NOMO-1 treated with DMSO at 0.1 percent for 48 hours (cell line): ENCODE measurements at regions not wholly inside any gene's neighbourhood (a gene's known extent, or its start where the extent isn't known, plus 50 kb on each side); places are given as distances from the start of the nearest gene placed in this dataset.
A peak's percentile ranks its signal among the peaks of the same experiment; 100 is the strongest.
"Not testable (repeated sequence)": the region's sequence is repeated elsewhere in the genome, so short reads cannot be mapped to it uniquely, and the experiment has no call there.

Experiments
- DNase-seq: peaks from one replicate; lab custom pipeline; 2025; ENCODE audit not compliant: unreplicated experiment; lab: John Stamatoyannopoulos, UW

DNA sequence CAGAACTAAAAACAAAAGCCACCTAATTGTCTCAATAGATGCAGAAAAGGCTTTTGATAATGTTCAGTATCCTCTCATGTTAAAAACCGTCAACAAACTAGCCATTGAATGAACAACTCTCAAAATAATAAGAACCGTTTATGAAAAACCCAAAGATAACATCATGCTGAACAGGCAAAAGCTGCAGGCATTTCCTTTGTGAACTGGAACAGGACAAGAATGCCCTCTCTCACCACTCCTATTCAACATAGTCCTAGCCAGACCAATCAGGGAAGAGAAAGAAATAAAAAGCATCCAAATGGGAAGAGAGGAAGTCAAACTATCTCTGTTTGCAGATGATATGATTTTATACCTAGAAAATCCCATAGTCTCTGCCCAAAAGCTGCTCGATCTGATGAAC is 179.6 kb upstream of the EDNRB start:
- DNase-seq = no peak

GRCh38 chr13:78096221-78096620 is 177.6 kb upstream of the EDNRB start:
- no peak for DNase-seq

DNA sequence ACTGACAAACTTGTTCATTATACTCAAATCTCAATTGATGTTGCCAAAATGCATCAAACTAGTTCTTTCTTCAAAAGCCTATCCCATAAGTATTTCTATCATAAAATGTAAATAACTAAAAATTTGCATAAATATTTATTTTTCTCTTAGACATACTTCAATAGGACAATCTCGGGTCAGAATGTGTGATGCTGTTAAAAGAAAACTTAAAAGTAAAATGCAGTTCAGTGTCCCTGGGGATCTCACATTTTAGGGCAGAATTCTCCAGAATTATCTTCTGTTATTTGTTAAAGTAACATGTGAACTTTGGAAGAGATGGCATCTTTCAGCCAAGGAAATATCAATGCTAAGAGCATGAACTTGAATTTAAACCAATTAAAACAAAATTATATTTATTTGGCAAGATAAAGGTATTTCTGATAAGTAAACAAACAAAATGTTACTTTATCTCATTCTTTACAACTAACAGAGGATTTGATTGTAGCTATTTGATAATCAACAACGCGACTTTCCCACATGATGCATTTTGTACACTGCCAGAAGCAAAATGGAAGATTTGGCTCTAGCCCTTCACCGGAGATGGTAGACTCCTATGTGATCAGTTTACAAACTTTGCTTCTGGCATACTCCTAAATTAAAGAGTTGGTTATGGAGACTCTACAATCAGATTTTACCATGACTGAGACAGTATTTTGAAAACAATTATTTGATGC is 169.5 kb upstream of the EDNRB start:
- no peak for DNase-seq

- peak; percentile 57 for DNase-seq
These were observed 167.0 kb upstream of the EDNRB start for GRCh38 chr13:78085434-78086225.

GRCh38 chr13:78084401-78084800 is 165.8 kb upstream of the EDNRB start:
- DNase-seq = no peak

GRCh38 chr13:78078168-78078567 is 159.5 kb upstream of the EDNRB start:
- no peak for DNase-seq

- DNase-seq = no peak
These were observed 148.7 kb upstream of the EDNRB start for GRCh38 chr13:78067290-78067689.

DNA sequence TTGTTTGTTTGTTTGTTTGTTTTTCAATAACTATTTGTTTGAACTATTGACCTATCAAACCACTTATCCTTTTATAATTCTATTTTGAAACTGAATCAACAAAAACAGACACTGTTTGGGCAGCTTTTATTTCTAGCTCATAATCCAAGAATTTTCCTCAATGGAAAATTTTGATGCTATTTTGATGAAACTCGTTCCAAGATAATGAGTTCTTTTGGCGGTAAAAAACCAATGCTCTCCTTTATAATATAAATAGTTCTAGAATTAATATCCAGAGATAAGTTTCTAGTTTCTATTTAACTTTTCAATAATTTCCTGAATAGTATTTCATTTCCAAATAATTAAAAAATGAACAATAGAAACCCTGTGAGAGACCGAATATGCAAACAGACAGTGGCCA is 146.5 kb upstream of the EDNRB start:
- no peak for DNase-seq

DNA sequence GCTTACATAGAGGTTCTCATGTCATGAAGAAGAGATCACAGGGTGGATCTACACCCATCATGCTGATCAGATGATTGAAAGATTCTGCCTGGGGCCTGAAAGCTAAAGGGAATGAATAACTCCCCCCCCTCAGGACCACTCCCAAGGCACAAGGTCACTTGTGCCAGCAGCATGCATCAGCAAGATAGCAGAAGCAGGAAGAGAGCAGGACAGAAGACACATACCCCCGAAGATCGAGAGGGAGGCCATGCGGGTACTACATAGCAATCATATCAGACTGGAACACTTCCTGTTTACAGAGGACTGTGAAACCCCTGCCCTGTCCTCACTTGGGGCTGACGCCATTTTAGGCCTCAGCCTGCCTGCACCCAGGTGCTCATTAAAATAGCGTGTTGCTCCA is 143.2 kb upstream of the EDNRB start:
- no peak for DNase-seq

GRCh38 chr13:78060966-78061365 is 142.3 kb upstream of the EDNRB start:
- DNase-seq = no peak

GRCh38 chr13:78056865-78057264 is 138.2 kb upstream of the EDNRB start:
- not testable (repeated sequence) for DNase-seq

GRCh38 chr13:78054157-78054556 is 135.5 kb upstream of the EDNRB start:
- DNase-seq = no peak

DNA sequence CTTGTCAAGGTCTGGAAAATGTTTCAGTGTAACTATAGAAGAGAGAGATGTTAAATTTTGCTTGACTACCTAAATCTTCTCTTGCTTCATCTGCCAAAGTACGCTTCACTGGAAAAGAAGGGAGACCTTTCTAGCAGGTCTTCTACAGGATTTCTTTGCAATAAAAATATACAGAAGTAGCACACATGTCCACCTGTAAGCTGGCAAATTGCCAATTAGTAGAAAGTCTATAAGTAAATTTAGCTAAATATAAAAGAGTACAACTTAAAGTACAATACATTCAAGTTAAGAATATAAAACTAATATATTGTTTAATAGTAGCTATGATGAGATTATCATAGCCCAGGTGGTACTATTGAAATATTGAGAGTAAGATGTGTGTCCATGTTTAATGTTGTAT is 128.5 kb upstream of the EDNRB start:
- DNase-seq = no peak

- DNase-seq = no peak
These were observed 127.7 kb upstream of the EDNRB start for GRCh38 chr13:78046331-78046730.

DNA sequence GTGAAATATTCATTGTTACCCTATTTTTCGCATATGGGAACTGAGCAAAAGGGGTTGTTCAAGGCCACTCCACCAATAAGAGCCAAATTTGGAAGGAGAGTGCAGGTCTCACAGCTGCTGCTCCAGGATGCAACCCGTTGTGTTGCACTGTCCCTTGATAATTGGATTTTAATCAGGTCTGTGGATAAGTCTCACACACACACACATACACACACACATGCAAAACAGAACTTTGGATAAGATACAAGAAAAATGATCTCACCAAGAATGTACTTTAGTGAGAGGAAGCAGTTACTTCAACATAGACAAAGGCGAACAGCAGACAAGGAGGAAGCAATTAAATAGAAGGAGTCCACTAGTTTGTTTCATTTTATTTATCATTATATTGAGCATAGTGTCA is 127.3 kb upstream of the EDNRB start:
- DNase-seq = peak; percentile 31

DNA sequence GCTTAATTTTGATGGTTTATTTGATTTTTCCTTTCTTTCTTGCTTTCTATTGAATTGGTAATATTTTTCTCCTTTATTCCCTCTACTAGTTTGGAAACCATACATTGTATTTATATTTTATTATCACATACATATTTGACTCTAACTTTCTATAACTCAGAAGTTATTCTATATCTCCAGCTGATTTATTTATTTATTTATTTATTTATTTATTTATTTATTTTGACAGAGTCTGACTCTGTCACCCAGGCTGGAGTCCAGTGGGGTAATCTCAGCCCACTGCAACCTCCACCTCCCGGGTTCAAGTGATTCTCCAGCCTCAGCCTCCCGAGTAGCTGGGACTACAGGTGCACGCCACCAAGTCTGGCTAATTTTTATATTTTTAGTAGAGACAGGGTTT is 122.7 kb upstream of the EDNRB start:
- DNase-seq = not testable (repeated sequence)

- no peak for DNase-seq
These were observed 121.7 kb upstream of the EDNRB start for GRCh38 chr13:78040205-78040830.

- no peak for DNase-seq
These were observed 118.2 kb upstream of the EDNRB start for GRCh38 chr13:78036841-78037240.

DNA sequence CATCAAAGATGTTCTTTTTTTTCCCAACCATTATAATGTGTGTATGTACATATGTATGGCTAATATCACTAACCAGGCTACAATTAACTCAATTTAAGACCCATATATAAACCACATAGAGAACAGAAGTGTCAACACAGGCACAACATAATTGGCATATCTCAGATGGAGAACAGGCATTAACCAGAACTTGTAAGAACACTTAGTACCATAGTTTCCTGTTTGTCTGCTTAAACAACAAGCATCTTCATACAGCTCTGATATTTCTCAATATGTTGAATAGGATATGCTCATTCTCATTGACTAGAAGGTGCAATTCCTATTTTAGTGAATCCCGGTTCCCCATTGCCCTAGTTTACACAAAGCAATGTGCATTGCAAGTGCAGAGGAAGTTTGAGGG is 116.9 kb upstream of the EDNRB start:
- peak; percentile 4 for DNase-seq

DNA sequence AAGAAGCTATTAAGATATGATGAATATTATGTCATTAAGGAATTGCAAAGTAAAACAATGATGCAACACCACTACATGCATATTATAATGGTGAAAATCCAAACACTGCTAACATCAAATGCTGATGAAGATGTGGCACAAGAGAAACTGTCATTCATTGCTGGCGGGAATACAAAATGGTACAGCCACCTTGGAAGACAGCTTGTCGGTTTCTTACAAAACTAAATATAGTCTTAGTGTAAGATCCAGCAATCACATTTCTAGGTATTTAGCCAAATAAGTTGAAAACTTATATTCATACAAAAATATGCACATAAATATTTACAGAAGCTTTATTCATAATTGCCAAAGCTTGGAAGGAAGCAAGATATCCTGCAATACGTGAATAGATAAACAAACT is 114.9 kb upstream of the EDNRB start:
- no peak for DNase-seq

DNA sequence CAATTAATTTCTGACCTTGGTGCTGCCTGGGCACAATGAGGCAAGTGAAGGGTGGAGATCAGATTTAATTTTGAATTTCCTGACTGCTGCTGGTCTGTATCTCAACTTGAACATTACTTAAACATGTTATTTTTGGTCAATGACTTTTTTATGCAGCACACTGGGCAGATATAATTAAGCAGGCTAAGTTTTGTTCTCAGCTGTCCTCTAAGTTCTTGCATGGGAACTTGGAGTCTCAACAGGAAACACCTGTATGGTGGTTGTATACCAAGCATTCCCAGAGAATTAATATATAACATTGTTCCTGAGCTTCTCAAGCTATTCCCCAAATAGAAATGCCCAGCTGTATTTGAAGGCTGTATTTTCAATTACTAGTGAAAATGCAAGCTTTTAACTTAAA is 113.5 kb upstream of the EDNRB start:
- no peak for DNase-seq

- no peak for DNase-seq
These were observed 111.8 kb upstream of the EDNRB start for GRCh38 chr13:78030341-78030896.
